B cell (primary cell): ENCODE measurements at regions not wholly inside any gene's neighbourhood (a gene's known extent, or its start where the extent isn't known, plus 50 kb on each side); places are given as distances from the start of the nearest gene placed in this dataset.

ENCODE experiments used
- ATAC-seq: fragments of 200-7000 bp; cut with Tn5 transposase; one replicate; pipeline ENCODE4 v1.10.0; 2021; ENCODE audit warnings: low read depth, mild to moderate bottlenecking, moderate number of reproducible peaks, moderate library complexity
- CTCF ChIA-PET: fragments of 350-600 bp; sonication (Branson Sonifier 250); formaldehyde crosslinking; loops from one replicate; lab custom pipeline; 2021; ENCODE audit warnings: antibody characterized with exemption, inconsistent platforms; lab: Charles Lee
- POLR2A ChIA-PET: fragments of 350-600 bp; sonication (Branson Sonifier 250); formaldehyde crosslinking; loops from one replicate; lab custom pipeline; 2021; ENCODE audit warnings: antibody characterized with exemption; lab: Charles Lee
- DNase-seq: peaks from one replicate; pipeline ENCODE4 v3.0.0; 2013
- H2AFZ ChIP-seq: 2 replicates; pipeline ENCODE4 v1.6.1; 2012; ENCODE audit warnings: mild to moderate bottlenecking, low read depth, low read length; ENCODE audit not compliant: insufficient read depth, poor library complexity, severe bottlenecking
- H3K27ac ChIP-seq, 2 donors: 1 replicate in 1 of 2; 2 replicates in 1 of 2; pipeline ENCODE4 v1.5.1; 2012 to 2013; ENCODE audit warnings: low read length in 2 of 2, mild to moderate bottlenecking in 2 of 2, moderate library complexity in 1 of 2
- H3K27me3 ChIP-seq, 4 experiments: fragments of 200-600 bp in 1 of 4; sonication (generic) in 1 of 4; replicated peaks in 1 of 4; 1 replicate in 2 of 4; 2 replicates in 2 of 4; pipeline versions ENCODE4 v1.6.1 to v1.7.0; 2013 to 2016; ENCODE audit warnings: low read length in 3 of 4, mild to moderate bottlenecking in 2 of 4, mixed read lengths in 1 of 4, moderate library complexity in 1 of 4; ENCODE audit not compliant: insufficient read depth in 4 of 4, control insufficient read depth in 3 of 4; ENCODE audit errors: control extremely low read depth in 1 of 4
- H3K36me3 ChIP-seq, 2 experiments: replicated peaks in 1 of 2; 1 replicate in 1 of 2; 2 replicates in 1 of 2; pipeline versions ENCODE4 v1.6.1 to v1.7.1; 2013; ENCODE audit warnings: low read length in 1 of 2; ENCODE audit not compliant: insufficient read depth in 2 of 2, control insufficient read depth in 1 of 2; ENCODE audit errors: control extremely low read depth in 1 of 2, extremely low read depth in 1 of 2
- H3K4me1 ChIP-seq, 2 donors: fragments of 200-600 bp in 1 of 2; sonication (generic) in 1 of 2; 1 replicate in 1 of 2; 2 replicates in 1 of 2; pipeline versions ENCODE4 v1.5.1 to v1.6.1; 2013 to 2017; ENCODE audit warnings: low read length in 2 of 2; ENCODE audit not compliant: control insufficient read depth in 2 of 2, insufficient read depth in 2 of 2
- H3K4me2 ChIP-seq: replicated peaks from 2 replicates; pipeline ENCODE3; 2012; ENCODE audit warnings: mild to moderate bottlenecking, low read depth, low read length; ENCODE audit not compliant: poor library complexity, severe bottlenecking
- H3K4me3 ChIP-seq, 5 experiments: fragments of 200-600 bp in 1 of 5; sonication (generic) in 1 of 5; 1 replicate in 3 of 5; 2 replicates in 2 of 5; pipeline versions ENCODE4 v1.5.1 to v1.7.0; 2011 to 2016; ENCODE audit warnings: low read length in 4 of 5, mild to moderate bottlenecking in 4 of 5, low read depth in 2 of 5, control low read depth in 1 of 5, moderate library complexity in 1 of 5; ENCODE audit not compliant: insufficient read depth in 1 of 5; ENCODE audit errors: control extremely low read depth in 1 of 5, extremely low read depth in 1 of 5
- H3K79me2 ChIP-seq: fragments of 200-600 bp; sonication (generic); one replicate; pipeline ENCODE4 v1.6.0; 2016; ENCODE audit warnings: low read length; ENCODE audit not compliant: control insufficient read depth, insufficient read depth
- H3K9ac ChIP-seq: fragments of 200-600 bp; sonication (generic); 2 replicates; pipeline ENCODE4 v1.6.1; 2017; ENCODE audit warnings: mild to moderate bottlenecking, low read length, moderate library complexity
- H3K9me3 ChIP-seq, 3 donors: one replicate each; pipeline versions ENCODE4 v1.6.1 to v1.7.1; 2013; ENCODE audit warnings: low read length in 2 of 3; ENCODE audit not compliant: control insufficient read depth in 2 of 3, insufficient read depth in 1 of 3; ENCODE audit errors: control extremely low read depth in 1 of 3
- H4K20me1 ChIP-seq: 2 replicates; pipeline ENCODE4 v1.6.0; 2012; ENCODE audit warnings: mild to moderate bottlenecking, low read length; ENCODE audit not compliant: insufficient read depth, control insufficient read depth, poor library complexity, severe bottlenecking
- H3K27ac Mint-ChIP-seq: one replicate; pipeline ENCODE4 v1.8.0; 2021; ENCODE audit warnings: mixed read lengths
- H3K27me3 Mint-ChIP-seq: one replicate; pipeline ENCODE4 v1.8.0; 2021; ENCODE audit warnings: mixed read lengths
- H3K4me1 Mint-ChIP-seq: one replicate; pipeline ENCODE4 v1.8.0; 2021; ENCODE audit warnings: mixed read lengths
- H3K4me3 Mint-ChIP-seq: one replicate; pipeline ENCODE4 v1.8.0; 2021; ENCODE audit warnings: mixed read lengths
- H3K9me3 Mint-ChIP-seq: one replicate; pipeline ENCODE4 v1.8.0; 2022; ENCODE audit warnings: mixed read lengths; ENCODE audit not compliant: insufficient read depth
- CTCF ChIP-seq: fragments of 200-600 bp; IDR thresholded peaks from one replicate; pipeline ENCODE4 v1.8.0; 2022; ENCODE audit warnings: antibody characterized with exemption, mild to moderate bottlenecking
- EZH2 ChIP-seq: IDR thresholded peaks from 2 replicates; pipeline ENCODE4 v1.6.1; 2012; ENCODE audit warnings: borderline replicate concordance, low read depth, mild to moderate bottlenecking, moderate library complexity, low read length; ENCODE audit not compliant: insufficient read depth, poor library complexity, severe bottlenecking
- WGBS: methylation state at CpG from one replicate; pipeline ENCODE4 v1.1.5; 2013; ENCODE audit warnings: missing lambda C conversion rate; ENCODE audit not compliant: insufficient coverage; 5-methylcytosine and 5-hydroxymethylcytosine counted together
- intact Hi-C: fragments of 100-400 bp; cut with micrococcal nuclease; formaldehyde crosslinking; loops from one replicate; pipeline ENCODE4 v1.10.0; 2022

DNA sequence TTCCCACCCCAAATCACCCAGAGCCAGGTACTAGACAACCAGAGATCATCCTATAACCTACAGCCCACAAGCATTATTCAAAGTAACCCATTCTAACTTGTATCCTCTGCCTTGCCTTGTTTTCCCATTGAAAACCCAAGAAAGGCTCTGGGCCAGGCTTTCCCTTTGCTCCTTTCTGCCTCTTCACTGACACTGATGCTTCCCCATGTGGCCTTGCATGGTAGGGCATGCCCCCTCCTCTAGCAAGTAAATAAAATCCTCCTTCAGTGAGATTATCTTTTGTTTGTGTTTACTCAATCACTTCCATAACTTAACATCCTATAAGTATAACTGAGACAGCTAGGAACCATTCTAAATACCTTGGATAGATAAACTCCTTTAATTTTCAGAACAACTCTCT is 65.6 kb upstream of the FAR1 start:
- no peaks in the 10 kb centered on the region for H3K79me2 ChIP-seq
- no peak overlapping the region for H3K27ac Mint-ChIP-seq
- H3K4me1 ChIP-seq: no peaks in the 10 kb centered on the region
- H3K27me3 ChIP-seq: no peaks in the 10 kb centered on the region
- TF ChIP-seq CTCF: no peak
- TF ChIP-seq EZH2: no peak
- no peak overlapping the region for H3K27ac ChIP-seq
- no peaks in the 10 kb centered on the region for H3K27me3 Mint-ChIP-seq
- no peak overlapping the region for H3K4me3 ChIP-seq
- H4K20me1 ChIP-seq: no peaks in the 10 kb centered on the region
- no peak overlapping the region for H3K4me2 ChIP-seq
- POLR2A ChIA-PET: no interaction called here
- H3K4me3 Mint-ChIP-seq: no peak overlapping the region
- CTCF ChIA-PET: no interaction called here
- no peaks in the 10 kb centered on the region for H3K4me1 Mint-ChIP-seq
- H3K9me3 ChIP-seq: no peaks in the 10 kb centered on the region
- no peak overlapping the region for H2AFZ ChIP-seq
- no peak for DNase-seq
- H3K9ac ChIP-seq: no peak overlapping the region
- H3K9me3 Mint-ChIP-seq: no peaks in the 10 kb centered on the region
- H3K36me3 ChIP-seq: no peaks in the 10 kb centered on the region
- ATAC-seq: no peak
- intact Hi-C loops: no loop called here

DNA sequence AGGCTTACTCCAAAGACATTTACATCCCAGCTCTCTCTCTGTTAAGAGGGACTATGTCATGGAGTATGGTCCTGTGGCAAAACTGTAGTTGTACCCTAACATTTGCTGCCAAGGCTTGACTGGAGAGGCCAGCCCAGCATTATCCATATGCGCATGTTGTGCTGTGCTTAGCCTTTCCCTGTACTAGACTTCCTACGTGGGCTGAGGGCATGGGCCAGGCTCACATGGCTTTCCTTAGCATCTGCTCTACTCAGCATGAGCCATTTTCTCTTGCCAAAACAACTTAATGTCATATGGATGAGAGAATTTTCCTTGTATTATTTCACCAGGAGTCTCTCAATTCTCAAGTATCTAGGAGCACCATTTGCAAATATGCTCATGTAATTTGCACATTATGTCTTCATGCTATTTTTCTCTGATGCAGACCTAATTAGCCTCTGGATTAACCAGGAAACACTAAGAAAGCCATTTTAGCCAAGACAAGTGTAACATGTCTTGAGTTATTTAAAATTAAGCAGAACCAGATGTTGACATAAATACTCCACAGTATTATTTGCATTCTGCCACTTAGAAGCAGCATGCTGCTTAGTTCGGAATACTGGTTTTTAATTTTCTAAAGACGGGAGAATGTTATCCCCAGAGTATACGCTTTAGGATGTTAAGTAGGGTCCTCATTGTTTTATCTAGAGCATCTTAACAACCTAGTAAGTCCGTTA is 71.7 kb upstream of the FAR1 start:
- no peak overlapping the region for H3K4me3 Mint-ChIP-seq
- Histone ChIP-seq H3K4me3 (no peak overlapping the region), H3K9me3 (no peaks in the 10 kb centered on the region), H3K27ac (no peak overlapping the region), H4K20me1 (no peaks in the 10 kb centered on the region), H3K27me3 (no peaks in the 10 kb centered on the region), H3K36me3 (no peaks in the 10 kb centered on the region), H2AFZ (no peak overlapping the region), H3K9ac (no peak overlapping the region), H3K79me2 (no peaks in the 10 kb centered on the region), H3K4me1 (no peaks in the 10 kb centered on the region), H3K4me2 (no peak overlapping the region)
- H3K4me1 Mint-ChIP-seq: no peaks in the 10 kb centered on the region
- H3K27ac Mint-ChIP-seq: no peak overlapping the region
- ChIA-PET CTCF (no interaction called here), POLR2A (no interaction called here)
- ATAC-seq (no peak), DNase-seq (no peak)
- intact Hi-C loops: no loop called here
- H3K9me3 Mint-ChIP-seq: no peaks in the 10 kb centered on the region
- no peak for TF ChIP-seq CTCF
- no peak for TF ChIP-seq EZH2
- WGBS: 64% methylated on average over 2 of the region's 6 CpGs
- peaks cover 8% of the 10 kb centered on the region for H3K27me3 Mint-ChIP-seq
